ENCODE measurements at regions not wholly inside any gene's neighbourhood (a gene's known extent, or its start where the extent isn't known, plus 50 kb on each side); places are given as distances from the start of the nearest gene placed in this dataset.

- Histone ChIP-seq H2AFZ (no peak overlapping the region), H3K4me3 (no peak overlapping the region), H3K9me2 (ENCODE audit: insufficient read depth) (peaks cover 24% of the 10 kb centered on the region), H3K4me2 (no peak overlapping the region), H3K27me3 (ENCODE audit: insufficient read depth) (no peaks in the 10 kb centered on the region), H3K27ac (ENCODE audit: low read depth) (no peak overlapping the region), H4K20me1 (replicated peaks; ENCODE audit: insufficient read depth) (no peaks in the 10 kb centered on the region), H3F3A (replicated peaks; ENCODE audit: low read depth) (no peaks in the 10 kb centered on the region), H3K79me2 (replicated peaks; ENCODE audit: insufficient read depth) (no peaks in the 10 kb centered on the region), H3K4me1 (ENCODE audit: insufficient read depth) (no peaks in the 10 kb centered on the region), H3K36me3 (ENCODE audit: insufficient read depth) (no peaks in the 10 kb centered on the region)
- Mint-ChIP-seq H3K36me3 (ENCODE audit: low read depth) (peaks cover 7% of the 10 kb centered on the region; the same call in 2 of the 3 replicates), H3K9me3 (peaks cover 6% of the 10 kb centered on the region; the same call in 2 of the 3 replicates), H3K4me3 (no peak overlapping the region), H3K27me3 (ENCODE audit: insufficient read depth, low read depth, poor library complexity) (peaks cover 5% of the 10 kb centered on the region), H3K4me1 (no peaks in the 10 kb centered on the region; the same call in 2 of the 3 replicates), H3K27ac (no peak overlapping the region)
- ATAC-seq (no peak), DNase-seq (ENCODE audit: low spot score) (no peak)
- TF ChIP-seq JUNB (IDR thresholded peaks at IDR 0.05; ENCODE audit: unreplicated experiment) (no peak), ETS1 (IDR thresholded peaks at IDR 0.05) (no peak), STAT1 (IDR thresholded peaks at IDR 0.05; ENCODE audit: unreplicated experiment) (no peak), EZH2 (IDR thresholded peaks at IDR 0.05; ENCODE audit: low read depth, unreplicated experiment) (no peak), CREB1 (CRISPR knock-in tag; IDR thresholded peaks at IDR 0.05; ENCODE audit: low read depth) (no peak), EZH2phosphoT487 (IDR thresholded peaks at IDR 0.05; ENCODE audit: unreplicated experiment) (no peak), CTCF (conservative IDR thresholded peaks at IDR 0.05; ENCODE audit: low read depth in 2 of 2) (no peak), ZNF114 (CRISPR knock-in tag; IDR thresholded peaks at IDR 0.05) (no peak), ZNF331 (CRISPR knock-in tag; IDR thresholded peaks at IDR 0.05; ENCODE audit: low read depth) (no peak), NANOG (IDR thresholded peaks at IDR 0.05; ENCODE audit: borderline replicate concordance) (no peak), POLR2AphosphoS5 (IDR thresholded peaks at IDR 0.05; ENCODE audit: low read depth) (no peak)
- TF ChIP-seq, protein P1, sequence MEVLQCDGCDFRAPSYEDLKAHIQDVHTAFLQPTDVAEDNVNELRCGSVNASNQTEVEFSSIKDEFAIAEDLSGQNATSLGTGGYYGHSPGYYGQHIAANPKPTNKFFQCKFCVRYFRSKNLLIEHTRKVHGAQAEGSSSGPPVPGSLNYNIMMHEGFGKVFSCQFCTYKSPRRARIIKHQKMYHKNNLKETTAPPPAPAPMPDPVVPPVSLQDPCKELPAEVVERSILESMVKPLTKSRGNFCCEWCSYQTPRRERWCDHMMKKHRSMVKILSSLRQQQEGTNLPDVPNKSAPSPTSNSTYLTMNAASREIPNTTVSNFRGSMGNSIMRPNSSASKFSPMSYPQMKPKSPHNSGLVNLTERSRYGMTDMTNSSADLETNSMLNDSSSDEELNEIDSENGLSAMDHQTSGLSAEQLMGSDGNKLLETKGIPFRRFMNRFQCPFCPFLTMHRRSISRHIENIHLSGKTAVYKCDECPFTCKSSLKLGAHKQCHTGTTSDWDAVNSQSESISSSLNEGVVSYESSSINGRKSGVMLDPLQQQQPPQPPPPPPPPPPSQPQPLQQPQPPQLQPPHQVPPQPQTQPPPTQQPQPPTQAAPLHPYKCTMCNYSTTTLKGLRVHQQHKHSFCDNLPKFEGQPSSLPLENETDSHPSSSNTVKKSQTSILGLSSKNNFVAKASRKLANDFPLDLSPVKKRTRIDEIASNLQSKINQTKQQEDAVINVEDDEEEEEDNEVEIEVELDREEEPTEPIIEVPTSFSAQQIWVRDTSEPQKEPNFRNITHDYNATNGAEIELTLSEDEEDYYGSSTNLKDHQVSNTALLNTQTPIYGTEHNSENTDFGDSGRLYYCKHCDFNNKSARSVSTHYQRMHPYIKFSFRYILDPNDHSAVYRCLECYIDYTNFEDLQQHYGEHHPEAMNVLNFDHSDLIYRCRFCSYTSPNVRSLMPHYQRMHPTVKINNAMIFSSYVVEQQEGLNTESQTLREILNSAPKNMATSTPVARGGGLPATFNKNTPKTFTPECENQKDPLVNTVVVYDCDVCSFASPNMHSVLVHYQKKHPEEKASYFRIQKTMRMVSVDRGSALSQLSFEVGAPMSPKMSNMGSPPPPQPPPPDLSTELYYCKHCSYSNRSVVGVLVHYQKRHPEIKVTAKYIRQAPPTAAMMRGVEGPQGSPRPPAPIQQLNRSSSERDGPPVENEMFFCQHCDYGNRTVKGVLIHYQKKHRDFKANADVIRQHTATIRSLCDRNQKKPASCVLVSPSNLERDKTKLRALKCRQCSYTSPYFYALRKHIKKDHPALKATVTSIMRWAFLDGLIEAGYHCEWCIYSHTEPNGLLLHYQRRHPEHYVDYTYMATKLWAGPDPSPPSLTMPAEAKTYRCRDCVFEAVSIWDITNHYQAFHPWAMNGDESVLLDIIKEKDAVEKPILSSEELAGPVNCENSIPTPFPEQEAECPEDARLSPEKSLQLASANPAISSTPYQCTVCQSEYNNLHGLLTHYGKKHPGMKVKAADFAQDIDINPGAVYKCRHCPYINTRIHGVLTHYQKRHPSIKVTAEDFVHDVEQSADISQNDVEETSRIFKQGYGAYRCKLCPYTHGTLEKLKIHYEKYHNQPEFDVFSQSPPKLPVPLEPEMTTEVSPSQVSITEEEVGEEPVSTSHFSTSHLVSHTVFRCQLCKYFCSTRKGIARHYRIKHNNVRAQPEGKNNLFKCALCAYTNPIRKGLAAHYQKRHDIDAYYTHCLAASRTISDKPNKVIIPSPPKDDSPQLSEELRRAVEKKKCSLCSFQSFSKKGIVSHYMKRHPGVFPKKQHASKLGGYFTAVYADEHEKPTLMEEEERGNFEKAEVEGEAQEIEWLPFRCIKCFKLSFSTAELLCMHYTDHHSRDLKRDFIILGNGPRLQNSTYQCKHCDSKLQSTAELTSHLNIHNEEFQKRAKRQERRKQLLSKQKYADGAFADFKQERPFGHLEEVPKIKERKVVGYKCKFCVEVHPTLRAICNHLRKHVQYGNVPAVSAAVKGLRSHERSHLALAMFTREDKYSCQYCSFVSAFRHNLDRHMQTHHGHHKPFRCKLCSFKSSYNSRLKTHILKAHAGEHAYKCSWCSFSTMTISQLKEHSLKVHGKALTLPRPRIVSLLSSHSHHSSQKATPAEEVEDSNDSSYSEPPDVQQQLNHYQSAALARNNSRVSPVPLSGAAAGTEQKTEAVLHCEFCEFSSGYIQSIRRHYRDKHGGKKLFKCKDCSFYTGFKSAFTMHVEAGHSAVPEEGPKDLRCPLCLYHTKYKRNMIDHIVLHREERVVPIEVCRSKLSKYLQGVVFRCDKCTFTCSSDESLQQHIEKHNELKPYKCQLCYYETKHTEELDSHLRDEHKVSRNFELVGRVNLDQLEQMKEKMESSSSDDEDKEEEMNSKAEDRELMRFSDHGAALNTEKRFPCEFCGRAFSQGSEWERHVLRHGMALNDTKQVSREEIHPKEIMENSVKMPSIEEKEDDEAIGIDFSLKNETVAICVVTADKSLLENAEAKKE (CRISPR knock-in tag; IDR thresholded peaks at IDR 0.05): no peak
- TF ChIP-seq, protein P2, sequence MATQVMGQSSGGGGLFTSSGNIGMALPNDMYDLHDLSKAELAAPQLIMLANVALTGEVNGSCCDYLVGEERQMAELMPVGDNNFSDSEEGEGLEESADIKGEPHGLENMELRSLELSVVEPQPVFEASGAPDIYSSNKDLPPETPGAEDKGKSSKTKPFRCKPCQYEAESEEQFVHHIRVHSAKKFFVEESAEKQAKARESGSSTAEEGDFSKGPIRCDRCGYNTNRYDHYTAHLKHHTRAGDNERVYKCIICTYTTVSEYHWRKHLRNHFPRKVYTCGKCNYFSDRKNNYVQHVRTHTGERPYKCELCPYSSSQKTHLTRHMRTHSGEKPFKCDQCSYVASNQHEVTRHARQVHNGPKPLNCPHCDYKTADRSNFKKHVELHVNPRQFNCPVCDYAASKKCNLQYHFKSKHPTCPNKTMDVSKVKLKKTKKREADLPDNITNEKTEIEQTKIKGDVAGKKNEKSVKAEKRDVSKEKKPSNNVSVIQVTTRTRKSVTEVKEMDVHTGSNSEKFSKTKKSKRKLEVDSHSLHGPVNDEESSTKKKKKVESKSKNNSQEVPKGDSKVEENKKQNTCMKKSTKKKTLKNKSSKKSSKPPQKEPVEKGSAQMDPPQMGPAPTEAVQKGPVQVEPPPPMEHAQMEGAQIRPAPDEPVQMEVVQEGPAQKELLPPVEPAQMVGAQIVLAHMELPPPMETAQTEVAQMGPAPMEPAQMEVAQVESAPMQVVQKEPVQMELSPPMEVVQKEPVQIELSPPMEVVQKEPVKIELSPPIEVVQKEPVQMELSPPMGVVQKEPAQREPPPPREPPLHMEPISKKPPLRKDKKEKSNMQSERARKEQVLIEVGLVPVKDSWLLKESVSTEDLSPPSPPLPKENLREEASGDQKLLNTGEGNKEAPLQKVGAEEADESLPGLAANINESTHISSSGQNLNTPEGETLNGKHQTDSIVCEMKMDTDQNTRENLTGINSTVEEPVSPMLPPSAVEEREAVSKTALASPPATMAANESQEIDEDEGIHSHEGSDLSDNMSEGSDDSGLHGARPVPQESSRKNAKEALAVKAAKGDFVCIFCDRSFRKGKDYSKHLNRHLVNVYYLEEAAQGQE (IDR thresholded peaks at IDR 0.05; ENCODE audit: unreplicated experiment): no peak
Observed at GRCh38 chr14:55835985-55836384, 256.0 kb downstream of the KTN1 start.

Measured in GM23338 (cell line).